SK-N-SH (cell line): ENCODE measurements at regions not wholly inside any gene's neighbourhood (a gene's known extent, or its start where the extent isn't known, plus 50 kb on each side); places are given as distances from the start of the nearest gene placed in this dataset.

ENCODE experiments used
- CTCF ChIP-seq: fragments of 200-600 bp; sonication (generic); IDR thresholded peaks from 2 replicates; pipeline ENCODE4 v1.6.1; 2017; ENCODE audit warnings: antibody characterized with exemption, mild to moderate bottlenecking, moderate library complexity
- EP300 ChIP-seq, 2 experiments: IDR thresholded peaks; 2 replicates each; pipeline versions ENCODE4 v1.4.0 to v1.6.1; 2012; ENCODE audit warnings: borderline replicate concordance in 1 of 2, low read depth in 1 of 2, low read length in 1 of 2
- POLR2AphosphoS5 ChIP-seq: IDR thresholded peaks from 2 replicates; pipeline ENCODE4 v1.6.1; 2012; ENCODE audit warnings: low read depth, low read length
- TCF12 ChIP-seq: IDR thresholded peaks from 2 replicates; pipeline ENCODE4 v1.4.0; 2012

DNA sequence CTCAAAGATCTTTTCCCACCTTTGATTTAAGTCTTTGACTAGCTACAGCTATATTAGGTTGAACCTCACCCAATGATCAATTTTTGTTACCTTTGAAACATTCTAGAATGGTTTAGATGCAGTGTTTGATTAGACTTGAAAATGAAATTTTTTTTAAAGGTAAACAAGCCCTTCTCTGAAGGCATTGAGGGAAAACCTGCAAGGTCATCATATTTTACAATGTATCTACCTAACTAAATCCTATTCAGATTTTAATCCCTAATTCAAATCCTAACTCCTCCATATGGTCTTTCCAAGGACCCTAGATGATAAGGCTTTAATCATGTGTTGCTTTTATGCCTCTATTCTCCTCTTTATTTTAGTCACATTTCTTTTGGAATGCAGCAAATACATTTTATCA is 95.4 kb downstream of the ALG10B start:
- no peak for TF ChIP-seq TCF12
- TF ChIP-seq CTCF: no peak
- no peak for TF ChIP-seq EP300 (IDR thresholded peaks at IDR 0.05; ENCODE audit: borderline replicate concordance in 1 of 2, low read depth in 1 of 2, low read length in 1 of 2)
- no peak for TF ChIP-seq POLR2AphosphoS5
